Upper lobe of left lung (tissue), 4 donors: ENCODE measurements at regions not wholly inside any gene's neighbourhood (a gene's known extent, or its start where the extent isn't known, plus 50 kb on each side); places are given as distances from the start of the nearest gene placed in this dataset.

ENCODE experiments used
- EP300 ChIP-seq, 4 donors: sonication (generic); formaldehyde crosslinking; IDR thresholded peaks; one replicate each; pipeline ENCODE4 v1.5.1; 2017; ENCODE audit warnings: antibody characterized with exemption in 4 of 4, control low read depth in 2 of 4
- POLR2A ChIP-seq, 4 donors: fragments of 450-650 bp; IDR thresholded peaks; one replicate each; pipeline ENCODE4 v1.5.1; 2016 to 2017; ENCODE audit warnings: antibody characterized with exemption in 4 of 4, mild to moderate bottlenecking in 2 of 4
- POLR2AphosphoS5 ChIP-seq, 2 donors: sonication (generic); formaldehyde crosslinking; IDR thresholded peaks; one replicate each; pipeline ENCODE4 v1.5.1; 2017; ENCODE audit warnings: antibody characterized with exemption in 2 of 2
- TF ChIP-seq, protein P1 (sequence below), 6 experiments: fragments of 450-650 bp in 4 of 6; fragments of 200-600 bp in 2 of 6; sonication (generic) in 2 of 6; IDR thresholded peaks; one replicate each; pipeline ENCODE4 v1.5.1; 2016 to 2019; ENCODE audit warnings: antibody characterized with exemption in 6 of 6

DNA sequence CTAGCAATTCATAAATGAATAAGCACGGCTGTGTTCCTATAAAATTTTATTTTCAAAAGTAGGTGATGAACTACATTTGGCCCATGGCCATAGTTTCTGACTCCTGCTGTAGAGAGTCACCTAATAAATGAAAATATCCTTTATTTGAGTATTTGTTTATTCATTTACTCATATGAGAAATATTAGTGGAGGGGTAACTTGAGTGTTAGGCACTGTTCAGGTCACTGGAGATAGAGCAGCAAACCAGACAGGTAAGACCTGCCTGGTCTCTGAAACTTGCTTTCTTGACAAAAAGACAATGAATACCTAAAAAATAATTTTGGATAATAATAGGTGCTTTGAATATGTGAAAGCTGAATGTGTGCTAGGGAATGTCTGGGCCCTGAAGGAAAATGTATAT lies 68.8 kb downstream of the YIPF5 start:
- TF ChIP-seq, protein P1, sequence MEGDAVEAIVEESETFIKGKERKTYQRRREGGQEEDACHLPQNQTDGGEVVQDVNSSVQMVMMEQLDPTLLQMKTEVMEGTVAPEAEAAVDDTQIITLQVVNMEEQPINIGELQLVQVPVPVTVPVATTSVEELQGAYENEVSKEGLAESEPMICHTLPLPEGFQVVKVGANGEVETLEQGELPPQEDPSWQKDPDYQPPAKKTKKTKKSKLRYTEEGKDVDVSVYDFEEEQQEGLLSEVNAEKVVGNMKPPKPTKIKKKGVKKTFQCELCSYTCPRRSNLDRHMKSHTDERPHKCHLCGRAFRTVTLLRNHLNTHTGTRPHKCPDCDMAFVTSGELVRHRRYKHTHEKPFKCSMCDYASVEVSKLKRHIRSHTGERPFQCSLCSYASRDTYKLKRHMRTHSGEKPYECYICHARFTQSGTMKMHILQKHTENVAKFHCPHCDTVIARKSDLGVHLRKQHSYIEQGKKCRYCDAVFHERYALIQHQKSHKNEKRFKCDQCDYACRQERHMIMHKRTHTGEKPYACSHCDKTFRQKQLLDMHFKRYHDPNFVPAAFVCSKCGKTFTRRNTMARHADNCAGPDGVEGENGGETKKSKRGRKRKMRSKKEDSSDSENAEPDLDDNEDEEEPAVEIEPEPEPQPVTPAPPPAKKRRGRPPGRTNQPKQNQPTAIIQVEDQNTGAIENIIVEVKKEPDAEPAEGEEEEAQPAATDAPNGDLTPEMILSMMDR (IDR thresholded peaks at IDR 0.05): no peak
- TF ChIP-seq POLR2A (IDR thresholded peaks at IDR 0.05) (no peak), POLR2AphosphoS5 (IDR thresholded peaks at IDR 0.05) (no peak), EP300 (IDR thresholded peaks at IDR 0.05) (no peak)
